ENCODE measurements at regions not wholly inside any gene's neighbourhood (a gene's known extent, or its start where the extent isn't known, plus 50 kb on each side); places are given as distances from the start of the nearest gene placed in this dataset.

- H3K4me1 Mint-ChIP-seq, result no peaks in the 10 kb centered on the region
- Histone ChIP-seq H2BK15ac (ENCODE audit: low read depth, low read length) (no peak overlapping the region), H3K79me1 (ENCODE audit: insufficient read depth, low read depth, low read length, poor library complexity, severe bottlenecking) (no peaks in the 10 kb centered on the region), H2BK5ac (ENCODE audit: insufficient read length, low read length) (no peak overlapping the region), H2BK20ac (ENCODE audit: low read depth, low read length, poor library complexity, severe bottlenecking) (no peak overlapping the region), H2BK120ac (ENCODE audit: low read depth, low read length, poor library complexity, severe bottlenecking) (no peak overlapping the region), H3K18ac (ENCODE audit: insufficient read length, low read depth, low read length) (no peak overlapping the region), H3K4me1 (ENCODE audit: insufficient read depth, low read length) (no peaks in the 10 kb centered on the region), H4K20me1 (ENCODE audit: control insufficient read depth, insufficient read depth, insufficient read length) (no peaks in the 10 kb centered on the region), H3K23ac (ENCODE audit: insufficient read length, low read depth, low read length) (no peak overlapping the region), H3K9me3 (ENCODE audit: control insufficient read depth, low read depth, low read length) (no peaks in the 10 kb centered on the region), H3K27ac (ENCODE audit: insufficient read length, low read depth, low read length) (no peak overlapping the region), H2AK5ac (ENCODE audit: insufficient read length, low read length) (no peak overlapping the region), H4K8ac (replicated peaks; ENCODE audit: insufficient read length, low read depth, low read length) (no peak overlapping the region), H3K56ac (ENCODE audit: insufficient read length, low read depth, low read length) (no peak overlapping the region), H4K5ac (ENCODE audit: insufficient read length, low read depth, low read length) (no peak overlapping the region), H3K14ac (ENCODE audit: insufficient read depth, low read length) (no peak overlapping the region), H3T11ph (ENCODE audit: low read length) (no peak overlapping the region), H3K4ac (ENCODE audit: low read depth, low read length) (no peak overlapping the region), H3K4me2 (ENCODE audit: insufficient read depth, insufficient read length, low read length) (no peak overlapping the region), H3K23me2 (ENCODE audit: insufficient read length, low read depth, low read length, poor library complexity, severe bottlenecking) (no peaks in the 10 kb centered on the region), H3K27me3 (ENCODE audit: insufficient read depth, low read length) (no peaks in the 10 kb centered on the region), H2AFZ (ENCODE audit: low read length) (no peak overlapping the region), H3K9ac (ENCODE audit: extremely low read depth, insufficient read length, low read length) (no peak overlapping the region), H2BK12ac (ENCODE audit: insufficient read length, low read depth, low read length) (no peak overlapping the region), H3K79me2 (ENCODE audit: insufficient read depth, low read length) (no peaks in the 10 kb centered on the region), H4K91ac (ENCODE audit: insufficient read length, low read depth, low read length) (no peak overlapping the region)
- TF ChIP-seq CTCF (conservative IDR thresholded peaks at IDR 0.05), result no peak
- no peak overlapping the region for H3K4me3 Mint-ChIP-seq
- H3K36me3 Mint-ChIP-seq (ENCODE audit: insufficient read depth in 1 of 3, low read depth in 3 of 3), result no peaks in the 10 kb centered on the region
- no peak overlapping the region for H3K27ac Mint-ChIP-seq
- DNase-seq, result no peak
- no peaks in the 10 kb centered on the region for H3K27me3 Mint-ChIP-seq (ENCODE audit: low read depth)
- WGBS (ENCODE audit: extremely low coverage, insufficient read length, low lambda C conversion rate), result no CpG with 5 or more reads among the region's 3 CpGs
- H3K9me3 Mint-ChIP-seq, result no peaks in the 10 kb centered on the region
These were observed 231.8 kb downstream of the KCNS3 start for GRCh38 chr2:18110222-18110621.
